B cell (primary cell): ENCODE measurements at regions not wholly inside any gene's neighbourhood (a gene's known extent, or its start where the extent isn't known, plus 50 kb on each side); places are given as distances from the start of the nearest gene placed in this dataset.

Experiments
- EZH2 ChIP-seq: IDR thresholded peaks from 2 replicates; pipeline ENCODE4 v1.6.1; 2012; ENCODE audit warnings: borderline replicate concordance, low read depth, mild to moderate bottlenecking, moderate library complexity, low read length; ENCODE audit not compliant: insufficient read depth, poor library complexity, severe bottlenecking
- TF ChIP-seq, protein P1 (sequence below): fragments of 200-600 bp; IDR thresholded peaks from one replicate; pipeline ENCODE4 v1.8.0; 2022; ENCODE audit warnings: antibody characterized with exemption, mild to moderate bottlenecking

GRCh38 chr5:2488593-2488992, 262.9 kb downstream of the IRX2 start:
- TF ChIP-seq EZH2, result no peak
- TF ChIP-seq, protein P1, sequence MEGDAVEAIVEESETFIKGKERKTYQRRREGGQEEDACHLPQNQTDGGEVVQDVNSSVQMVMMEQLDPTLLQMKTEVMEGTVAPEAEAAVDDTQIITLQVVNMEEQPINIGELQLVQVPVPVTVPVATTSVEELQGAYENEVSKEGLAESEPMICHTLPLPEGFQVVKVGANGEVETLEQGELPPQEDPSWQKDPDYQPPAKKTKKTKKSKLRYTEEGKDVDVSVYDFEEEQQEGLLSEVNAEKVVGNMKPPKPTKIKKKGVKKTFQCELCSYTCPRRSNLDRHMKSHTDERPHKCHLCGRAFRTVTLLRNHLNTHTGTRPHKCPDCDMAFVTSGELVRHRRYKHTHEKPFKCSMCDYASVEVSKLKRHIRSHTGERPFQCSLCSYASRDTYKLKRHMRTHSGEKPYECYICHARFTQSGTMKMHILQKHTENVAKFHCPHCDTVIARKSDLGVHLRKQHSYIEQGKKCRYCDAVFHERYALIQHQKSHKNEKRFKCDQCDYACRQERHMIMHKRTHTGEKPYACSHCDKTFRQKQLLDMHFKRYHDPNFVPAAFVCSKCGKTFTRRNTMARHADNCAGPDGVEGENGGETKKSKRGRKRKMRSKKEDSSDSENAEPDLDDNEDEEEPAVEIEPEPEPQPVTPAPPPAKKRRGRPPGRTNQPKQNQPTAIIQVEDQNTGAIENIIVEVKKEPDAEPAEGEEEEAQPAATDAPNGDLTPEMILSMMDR, result no peak
